ENCODE measurements at regions not wholly inside any gene's neighbourhood (a gene's known extent, or its start where the extent isn't known, plus 50 kb on each side); places are given as distances from the start of the nearest gene placed in this dataset.

DNA sequence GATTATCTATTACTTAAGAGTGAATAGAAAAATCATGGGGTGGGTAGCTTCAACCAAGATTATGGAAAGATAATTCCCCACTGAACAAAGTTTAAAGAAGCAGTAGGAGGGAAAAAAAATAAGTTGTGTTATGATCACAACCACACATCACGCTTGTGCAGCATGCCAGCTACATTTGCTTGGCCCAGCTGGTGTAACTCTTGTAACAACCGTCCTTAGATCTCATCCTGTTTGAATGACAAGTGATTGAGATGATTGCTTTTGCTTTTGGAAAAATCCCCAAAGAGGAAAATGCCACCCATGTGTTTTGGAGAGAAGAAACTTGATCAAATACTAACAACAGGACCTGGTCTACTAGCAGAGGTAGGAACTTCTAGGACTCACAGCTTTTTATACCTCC is 107.6 kb upstream of the KIF2A start:
- TF ChIP-seq ZNF70 (CRISPR knock-in tag; IDR thresholded peaks at IDR 0.05) (no peak), TCF4 (CRISPR knock-in tag; IDR thresholded peaks at IDR 0.05; ENCODE audit: borderline replicate concordance) (no peak), OSR1 (CRISPR knock-in tag; IDR thresholded peaks at IDR 0.05) (no peak), BACH2 (CRISPR knock-in tag; IDR thresholded peaks at IDR 0.05; ENCODE audit: borderline replicate concordance) (no peak), ZFP3 (CRISPR knock-in tag; IDR thresholded peaks at IDR 0.05) (no peak), ZNF8 (CRISPR knock-in tag; IDR thresholded peaks at IDR 0.05) (no peak), GLIS3 (CRISPR knock-in tag; IDR thresholded peaks at IDR 0.05) (no peak)
- TF ChIP-seq, protein P1, sequence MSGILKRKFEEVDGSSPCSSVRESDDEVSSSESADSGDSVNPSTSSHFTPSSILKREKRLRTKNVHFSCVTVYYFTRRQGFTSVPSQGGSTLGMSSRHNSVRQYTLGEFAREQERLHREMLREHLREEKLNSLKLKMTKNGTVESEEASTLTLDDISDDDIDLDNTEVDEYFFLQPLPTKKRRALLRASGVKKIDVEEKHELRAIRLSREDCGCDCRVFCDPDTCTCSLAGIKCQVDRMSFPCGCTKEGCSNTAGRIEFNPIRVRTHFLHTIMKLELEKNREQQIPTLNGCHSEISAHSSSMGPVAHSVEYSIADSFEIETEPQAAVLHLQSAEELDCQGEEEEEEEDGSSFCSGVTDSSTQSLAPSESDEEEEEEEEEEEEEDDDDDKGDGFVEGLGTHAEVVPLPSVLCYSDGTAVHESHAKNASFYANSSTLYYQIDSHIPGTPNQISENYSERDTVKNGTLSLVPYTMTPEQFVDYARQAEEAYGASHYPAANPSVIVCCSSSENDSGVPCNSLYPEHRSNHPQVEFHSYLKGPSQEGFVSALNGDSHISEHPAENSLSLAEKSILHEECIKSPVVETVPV (CRISPR knock-in tag; IDR thresholded peaks at IDR 0.05), result no peak
- ATAC-seq, result no peak

DNA sequence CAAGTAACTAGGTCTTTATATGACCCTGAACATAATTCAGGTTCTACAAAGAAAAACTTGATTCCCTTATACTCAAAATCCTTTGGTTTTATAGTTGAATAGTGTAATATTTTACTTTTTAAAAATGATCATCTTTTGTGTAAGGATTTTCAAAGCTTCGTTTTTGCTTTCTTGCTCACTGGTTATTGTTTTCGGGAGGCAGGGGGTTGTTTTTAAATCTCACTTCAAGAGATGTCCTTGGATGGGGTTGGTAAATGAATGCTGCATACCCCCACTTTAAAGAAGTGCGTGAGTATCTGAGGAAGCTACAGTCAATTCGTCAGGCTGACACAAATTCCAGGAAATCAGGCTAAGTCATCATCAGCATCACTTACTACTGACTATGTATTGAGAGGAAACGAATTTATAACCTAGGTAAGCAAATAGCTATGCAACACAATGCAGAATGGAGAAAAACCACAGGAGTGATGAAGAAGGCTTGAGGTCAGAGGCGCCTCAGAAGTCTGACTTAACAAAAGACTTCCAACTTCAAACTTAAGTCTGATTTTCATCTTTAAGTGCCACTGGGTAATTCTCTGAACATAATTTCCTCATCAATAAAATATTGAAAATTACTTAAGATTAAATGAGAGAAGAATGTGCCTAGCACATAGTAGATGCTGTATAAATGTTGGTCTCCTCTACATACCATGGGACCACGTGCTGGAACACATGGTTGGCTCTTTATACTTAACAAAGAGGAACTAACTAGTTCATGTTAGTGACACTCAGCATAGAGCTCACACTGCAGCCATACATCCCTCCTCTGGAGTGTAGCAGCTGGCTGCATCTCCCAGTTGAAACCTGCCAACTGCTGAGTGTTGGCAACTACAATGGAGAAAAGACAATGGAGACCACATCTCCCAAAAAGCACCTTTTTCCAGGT is 106.0 kb upstream of the KIF2A start:
- ATAC-seq, result no peak
- TF ChIP-seq PPARA (CRISPR knock-in tag; IDR thresholded peaks at IDR 0.05; ENCODE audit: borderline replicate concordance) (no peak), BACH2 (CRISPR knock-in tag; IDR thresholded peaks at IDR 0.05; ENCODE audit: borderline replicate concordance) (no peak), ZNF8 (CRISPR knock-in tag; IDR thresholded peaks at IDR 0.05) (no peak), GLIS3 (CRISPR knock-in tag; IDR thresholded peaks at IDR 0.05) (no peak), ESRRG (CRISPR knock-in tag; IDR thresholded peaks at IDR 0.05) (no peak), ISL1 (CRISPR knock-in tag; IDR thresholded peaks at IDR 0.05) (no peak), CSDC2 (CRISPR knock-in tag; IDR thresholded peaks at IDR 0.05) (no peak)
- TF ChIP-seq, protein P2, sequence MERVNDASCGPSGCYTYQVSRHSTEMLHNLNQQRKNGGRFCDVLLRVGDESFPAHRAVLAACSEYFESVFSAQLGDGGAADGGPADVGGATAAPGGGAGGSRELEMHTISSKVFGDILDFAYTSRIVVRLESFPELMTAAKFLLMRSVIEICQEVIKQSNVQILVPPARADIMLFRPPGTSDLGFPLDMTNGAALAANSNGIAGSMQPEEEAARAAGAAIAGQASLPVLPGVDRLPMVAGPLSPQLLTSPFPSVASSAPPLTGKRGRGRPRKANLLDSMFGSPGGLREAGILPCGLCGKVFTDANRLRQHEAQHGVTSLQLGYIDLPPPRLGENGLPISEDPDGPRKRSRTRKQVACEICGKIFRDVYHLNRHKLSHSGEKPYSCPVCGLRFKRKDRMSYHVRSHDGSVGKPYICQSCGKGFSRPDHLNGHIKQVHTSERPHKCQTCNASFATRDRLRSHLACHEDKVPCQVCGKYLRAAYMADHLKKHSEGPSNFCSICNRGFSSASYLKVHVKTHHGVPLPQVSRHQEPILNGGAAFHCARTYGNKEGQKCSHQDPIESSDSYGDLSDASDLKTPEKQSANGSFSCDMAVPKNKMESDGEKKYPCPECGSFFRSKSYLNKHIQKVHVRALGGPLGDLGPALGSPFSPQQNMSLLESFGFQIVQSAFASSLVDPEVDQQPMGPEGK (CRISPR knock-in tag; IDR thresholded peaks at IDR 0.05; ENCODE audit: borderline replicate concordance), result no peak
- TF ChIP-seq, protein P3, sequence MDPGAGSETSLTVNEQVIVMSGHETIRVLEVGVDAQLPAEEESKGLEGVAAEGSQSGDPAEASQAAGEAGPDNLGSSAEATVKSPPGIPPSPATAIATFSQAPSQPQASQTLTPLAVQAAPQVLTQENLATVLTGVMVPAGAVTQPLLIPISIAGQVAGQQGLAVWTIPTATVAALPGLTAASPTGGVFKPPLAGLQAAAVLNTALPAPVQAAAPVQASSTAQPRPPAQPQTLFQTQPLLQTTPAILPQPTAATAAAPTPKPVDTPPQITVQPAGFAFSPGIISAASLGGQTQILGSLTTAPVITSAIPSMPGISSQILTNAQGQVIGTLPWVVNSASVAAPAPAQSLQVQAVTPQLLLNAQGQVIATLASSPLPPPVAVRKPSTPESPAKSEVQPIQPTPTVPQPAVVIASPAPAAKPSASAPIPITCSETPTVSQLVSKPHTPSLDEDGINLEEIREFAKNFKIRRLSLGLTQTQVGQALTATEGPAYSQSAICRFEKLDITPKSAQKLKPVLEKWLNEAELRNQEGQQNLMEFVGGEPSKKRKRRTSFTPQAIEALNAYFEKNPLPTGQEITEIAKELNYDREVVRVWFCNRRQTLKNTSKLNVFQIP (CRISPR knock-in tag; IDR thresholded peaks at IDR 0.05; ENCODE audit: borderline replicate concordance, low read depth), result no peak

DNA sequence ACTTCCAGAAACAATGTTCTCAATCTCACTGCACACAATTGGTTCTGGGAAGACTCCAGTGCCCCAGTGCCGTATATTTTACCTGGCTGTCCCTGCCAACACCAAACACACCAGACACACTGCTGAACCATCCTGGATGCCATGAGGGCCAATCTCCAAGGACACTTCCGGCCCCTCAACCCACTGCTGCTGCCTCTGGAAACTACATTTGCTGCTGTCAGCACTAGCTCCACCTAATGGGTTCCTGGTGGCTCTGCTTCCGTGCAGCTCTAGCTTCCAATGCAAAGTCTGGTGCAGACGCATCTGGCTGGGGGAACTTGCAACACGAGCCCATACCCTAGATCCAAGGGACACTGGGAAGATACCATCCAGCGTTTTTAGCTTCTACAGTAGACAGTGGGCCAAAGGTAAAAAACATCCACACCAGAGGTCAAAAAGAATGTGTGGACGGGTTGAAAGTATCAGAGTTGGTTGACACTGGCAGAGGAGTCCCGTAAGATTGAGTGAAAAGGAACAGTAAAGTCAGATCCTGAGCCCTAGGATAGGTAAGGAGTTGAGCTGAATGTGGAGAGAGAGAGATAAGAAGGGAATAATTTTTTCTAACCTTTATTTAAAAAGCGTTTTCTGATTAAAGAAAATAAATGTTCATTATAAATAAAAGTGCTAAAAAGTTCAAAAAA is 99.7 kb upstream of the KIF2A start:
- TF ChIP-seq, protein P2 (CRISPR knock-in tag; IDR thresholded peaks at IDR 0.05; ENCODE audit: borderline replicate concordance), result no peak
- TF ChIP-seq ZC3H10 (CRISPR knock-in tag; IDR thresholded peaks at IDR 0.05) (no peak), TSHZ2 (CRISPR knock-in tag; IDR thresholded peaks at IDR 0.05) (no peak), SNAI2 (CRISPR knock-in tag; IDR thresholded peaks at IDR 0.05) (no peak), ZNF565 (CRISPR knock-in tag; conservative IDR thresholded peaks at IDR 0.05; ENCODE audit: low read depth) (no peak), ISL1 (CRISPR knock-in tag; IDR thresholded peaks at IDR 0.05) (no peak), ZNF70 (CRISPR knock-in tag; IDR thresholded peaks at IDR 0.05) (no peak), TCF4 (CRISPR knock-in tag; IDR thresholded peaks at IDR 0.05; ENCODE audit: borderline replicate concordance) (no peak), TOX (CRISPR knock-in tag; IDR thresholded peaks at IDR 0.05; ENCODE audit: borderline replicate concordance) (no peak), ZNF8 (CRISPR knock-in tag; IDR thresholded peaks at IDR 0.05) (no peak), ZFP30 (CRISPR knock-in tag; IDR thresholded peaks at IDR 0.05) (no peak), GLIS3 (CRISPR knock-in tag; IDR thresholded peaks at IDR 0.05) (no peak), RARB (CRISPR knock-in tag; IDR thresholded peaks at IDR 0.05) (no peak), BACH2 (CRISPR knock-in tag; IDR thresholded peaks at IDR 0.05; ENCODE audit: borderline replicate concordance) (no peak), CSDC2 (CRISPR knock-in tag; IDR thresholded peaks at IDR 0.05) (no peak), PPARA (CRISPR knock-in tag; IDR thresholded peaks at IDR 0.05; ENCODE audit: borderline replicate concordance) (no peak), OSR1 (CRISPR knock-in tag; IDR thresholded peaks at IDR 0.05) (no peak)
- TF ChIP-seq, protein P3 (CRISPR knock-in tag; IDR thresholded peaks at IDR 0.05; ENCODE audit: borderline replicate concordance, low read depth), result no peak
- TF ChIP-seq, protein P1 (CRISPR knock-in tag; IDR thresholded peaks at IDR 0.05), result no peak
- ATAC-seq, result peak; percentile 72
